Astrocyte of the spinal cord (primary cell): ENCODE measurements at regions not wholly inside any gene's neighbourhood (a gene's known extent, or its start where the extent isn't known, plus 50 kb on each side); places are given as distances from the start of the nearest gene placed in this dataset.

Experiments
- DNase-seq: peaks from one replicate; pipeline ENCODE4 v3.0.0; 2011; ENCODE audit warnings: low read depth, low spot score
- H3K4me3 ChIP-seq: 2 replicates; pipeline ENCODE4 v1.5.1; 2011; ENCODE audit warnings: low read depth, mild to moderate bottlenecking, low read length, moderate library complexity
- CTCF ChIP-seq: IDR thresholded peaks from 2 replicates; pipeline ENCODE4 v1.5.1; 2012; ENCODE audit warnings: low read depth, mild to moderate bottlenecking, low read length, inconsistent platforms
- in situ Hi-C: cut with HindIII; loops from 2 replicates; pipeline ENCODE4 v1.10.0; 2017; ENCODE audit warnings: low sequenced_read_pairs

GRCh38 chr5:35325836-35326235, 95.5 kb upstream of the PRLR start:
- no peak for TF ChIP-seq CTCF
- no peak for DNase-seq
- no peak overlapping the region for H3K4me3 ChIP-seq
- in situ Hi-C loops, result no loop called here

GRCh38 chr5:35324679-35325078, 94.4 kb upstream of the PRLR start:
- no peak for DNase-seq
- in situ Hi-C loops, result no loop called here
- TF ChIP-seq CTCF, result no peak
- no peak overlapping the region for H3K4me3 ChIP-seq

- DNase-seq, result no peak
- H3K4me3 ChIP-seq, result no peak overlapping the region
- no peak for TF ChIP-seq CTCF
- in situ Hi-C loops, result no loop called here
Measured at GRCh38 chr5:35324201-35324600, 93.9 kb upstream of the PRLR start.

GRCh38 chr5:35320029-35320428, 89.7 kb upstream of the PRLR start:
- in situ Hi-C loops, result no loop called here
- H3K4me3 ChIP-seq, result no peak overlapping the region
- no peak for TF ChIP-seq CTCF

GRCh38 chr5:35319333-35320002, 89.2 kb upstream of the PRLR start:
- in situ Hi-C loops, result no loop called here
- DNase-seq, result peak; percentile 12
- no peak overlapping the region for H3K4me3 ChIP-seq
- TF ChIP-seq CTCF, result no peak

More at GRCh38 chr5:35320029-35320428, 89.7 kb upstream of the PRLR start:
- no peak for DNase-seq

GRCh38 chr5:35317586-35317985, 87.3 kb upstream of the PRLR start:
- TF ChIP-seq CTCF, result no peak
- H3K4me3 ChIP-seq, result no peak overlapping the region
- no peak for DNase-seq
- in situ Hi-C loops, result no loop called here
